ENCODE measurements at regions not wholly inside any gene's neighbourhood (a gene's known extent, or its start where the extent isn't known, plus 50 kb on each side); places are given as distances from the start of the nearest gene placed in this dataset.

DNA sequence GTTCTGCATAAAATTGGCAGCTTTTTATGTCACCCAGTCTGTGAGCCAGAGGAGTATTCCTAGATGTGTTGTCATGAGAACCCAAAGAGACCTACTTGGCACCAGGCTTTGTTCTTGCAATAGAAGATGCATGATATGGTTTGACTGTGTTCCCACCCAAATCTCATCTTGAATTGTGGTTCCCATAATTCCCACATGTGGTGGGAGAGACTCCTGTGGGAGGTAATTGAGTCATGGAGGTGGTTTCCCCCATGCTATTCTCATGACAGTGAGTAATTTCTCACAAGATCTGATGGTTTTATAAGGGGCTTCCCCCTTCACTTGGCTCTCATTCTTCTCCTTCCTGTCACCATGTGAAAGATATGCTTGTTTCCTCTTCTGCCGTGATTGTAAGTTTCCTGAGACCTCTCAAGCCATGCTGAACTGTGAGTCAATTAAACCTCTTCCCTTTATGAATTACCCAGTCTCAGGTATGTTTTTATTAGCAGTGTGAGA lies 572.0 kb upstream of the ATP2B1 start:
- Histone ChIP-seq H3K27me3 (replicated peaks in 1 of 7) (no peaks in the 10 kb centered on the region), H3K4me1 (peaks cover 0 to 9% (median 0%) of the 10 kb centered on the region in 6 donors), H3K27ac (peak overlapping the region in 1 of 8 donors; percentile 15), H3K9me3 (peaks cover 0 to 28% (median 23%) of the 10 kb centered on the region in 8 donors), H3K36me3 (no peaks in the 10 kb centered on the region), H3K4me3 (no peak overlapping the region)
- 4 to 10% (median 5%) methylated on average over 1 of the region's 1 CpG for WGBS, 5 donors
- intact Hi-C loops (cut with DNase I; ENCODE audit: low total_unique reads), result no loop called here
- no peak for DNase-seq
- no peak for TF ChIP-seq POLR2AphosphoS5 (IDR thresholded peaks at IDR 0.05)
- TF ChIP-seq POLR2A (IDR thresholded peaks at IDR 0.05), result no peak
- TF ChIP-seq, protein P1, sequence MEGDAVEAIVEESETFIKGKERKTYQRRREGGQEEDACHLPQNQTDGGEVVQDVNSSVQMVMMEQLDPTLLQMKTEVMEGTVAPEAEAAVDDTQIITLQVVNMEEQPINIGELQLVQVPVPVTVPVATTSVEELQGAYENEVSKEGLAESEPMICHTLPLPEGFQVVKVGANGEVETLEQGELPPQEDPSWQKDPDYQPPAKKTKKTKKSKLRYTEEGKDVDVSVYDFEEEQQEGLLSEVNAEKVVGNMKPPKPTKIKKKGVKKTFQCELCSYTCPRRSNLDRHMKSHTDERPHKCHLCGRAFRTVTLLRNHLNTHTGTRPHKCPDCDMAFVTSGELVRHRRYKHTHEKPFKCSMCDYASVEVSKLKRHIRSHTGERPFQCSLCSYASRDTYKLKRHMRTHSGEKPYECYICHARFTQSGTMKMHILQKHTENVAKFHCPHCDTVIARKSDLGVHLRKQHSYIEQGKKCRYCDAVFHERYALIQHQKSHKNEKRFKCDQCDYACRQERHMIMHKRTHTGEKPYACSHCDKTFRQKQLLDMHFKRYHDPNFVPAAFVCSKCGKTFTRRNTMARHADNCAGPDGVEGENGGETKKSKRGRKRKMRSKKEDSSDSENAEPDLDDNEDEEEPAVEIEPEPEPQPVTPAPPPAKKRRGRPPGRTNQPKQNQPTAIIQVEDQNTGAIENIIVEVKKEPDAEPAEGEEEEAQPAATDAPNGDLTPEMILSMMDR (IDR thresholded peaks at IDR 0.05 in 8 of 11, conservative IDR thresholded peaks at IDR 0.05 in 3 of 11), result no peak

DNA sequence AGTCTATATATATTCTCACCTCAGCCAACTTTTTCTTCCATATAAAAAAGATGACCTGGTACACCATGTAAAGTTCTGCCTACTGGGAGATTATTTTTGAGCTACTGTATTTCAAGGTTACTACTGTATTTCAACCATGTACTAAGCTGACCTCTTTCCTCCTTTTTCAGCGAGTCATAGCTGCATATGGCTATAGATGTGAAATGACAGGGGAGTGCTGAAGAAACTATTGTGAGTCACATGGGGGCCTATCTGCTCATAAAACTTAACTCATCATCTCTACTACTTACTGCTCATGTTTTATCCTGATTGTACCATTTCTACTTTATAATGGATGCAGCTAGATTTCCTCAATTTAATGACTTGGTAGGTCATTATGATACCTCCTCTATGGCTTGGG lies 571.4 kb upstream of the ATP2B1 start:
- 67 to 89% (median 74%) methylated on average over 1 of the region's 1 CpG for WGBS, 5 donors

DNA sequence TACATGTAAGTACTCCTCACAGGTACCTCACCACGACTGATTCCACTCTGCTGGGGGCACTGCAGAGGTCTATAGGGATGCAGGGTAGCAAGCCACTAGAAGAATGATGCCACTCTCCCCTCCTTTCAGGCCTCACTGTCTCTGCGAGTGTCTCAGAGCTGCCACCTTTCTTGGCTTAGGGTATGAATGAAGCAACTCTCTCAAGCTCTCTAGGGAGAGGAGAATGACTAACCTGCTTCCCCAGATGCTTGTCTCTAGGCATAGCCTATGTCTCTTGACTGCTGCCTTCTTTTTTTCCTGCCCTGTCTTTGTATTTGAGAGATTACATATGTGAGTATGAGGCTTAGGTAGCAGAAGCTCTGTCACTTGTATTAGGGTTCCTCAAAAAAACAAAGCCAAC lies 566.5 kb upstream of the ATP2B1 start:
- no peak for TF ChIP-seq POLR2A (IDR thresholded peaks at IDR 0.05)
- TF ChIP-seq, protein P1 (IDR thresholded peaks at IDR 0.05 in 8 of 11, conservative IDR thresholded peaks at IDR 0.05 in 3 of 11), result no peak
- no peak for TF ChIP-seq POLR2AphosphoS5 (IDR thresholded peaks at IDR 0.05)
- 55 to 87% (median 73%) methylated on average over 2 of the region's 2 CpGs for WGBS, 5 donors
- no peaks in the 10 kb centered on the region for H3K27me3 ChIP-seq (replicated peaks in 1 of 7)
- intact Hi-C loops (cut with DNase I; ENCODE audit: low total_unique reads), result no loop called here
- H3K27ac ChIP-seq, result no peak overlapping the region
- no peak overlapping the region for H3K4me3 ChIP-seq
- no peaks in the 10 kb centered on the region for H3K9me3 ChIP-seq
- no peak for DNase-seq
- no peaks in the 10 kb centered on the region for H3K36me3 ChIP-seq
- H3K4me1 ChIP-seq, result no peaks in the 10 kb centered on the region

More for the DNA sequence above, 571.4 kb upstream of the ATP2B1 start:
- intact Hi-C loops (cut with DNase I; ENCODE audit: low total_unique reads), result no loop called here
- Histone ChIP-seq H3K27ac (peak overlapping the region in 1 of 8 donors; percentile 15), H3K36me3 (no peaks in the 10 kb centered on the region), H3K9me3 (peaks cover 0 to 28% (median 23%) of the 10 kb centered on the region in 8 donors), H3K4me1 (peaks cover 0 to 9% (median 0%) of the 10 kb centered on the region in 6 donors), H3K4me3 (no peak overlapping the region), H3K27me3 (replicated peaks in 1 of 7) (no peaks in the 10 kb centered on the region)
- TF ChIP-seq POLR2A (IDR thresholded peaks at IDR 0.05) (no peak), POLR2AphosphoS5 (IDR thresholded peaks at IDR 0.05) (no peak)
- TF ChIP-seq, protein P1 (IDR thresholded peaks at IDR 0.05 in 8 of 11, conservative IDR thresholded peaks at IDR 0.05 in 3 of 11), result no peak
- no peak for DNase-seq

DNA sequence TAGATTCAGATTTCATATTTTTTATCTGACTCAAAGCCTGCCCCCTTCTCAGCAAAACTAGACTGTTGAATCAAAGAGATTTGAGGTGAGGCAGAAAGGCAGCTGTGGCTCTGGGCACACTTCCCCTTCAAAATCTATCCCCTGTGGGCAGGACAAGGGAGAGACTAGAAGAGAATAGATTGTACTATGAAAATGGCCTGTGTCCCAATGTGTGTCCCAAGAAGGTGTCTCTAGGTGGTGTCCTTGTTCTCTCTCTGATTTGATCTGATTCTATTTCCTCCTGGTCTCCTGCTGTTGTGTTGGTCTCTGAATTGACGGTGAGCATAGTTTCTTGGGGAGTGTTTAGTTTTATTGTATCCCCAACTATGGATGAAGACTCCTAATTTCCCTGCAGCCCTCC lies 565.8 kb upstream of the ATP2B1 start:
- TF ChIP-seq POLR2A (IDR thresholded peaks at IDR 0.05) (no peak), POLR2AphosphoS5 (IDR thresholded peaks at IDR 0.05) (no peak)
- TF ChIP-seq, protein P1 (IDR thresholded peaks at IDR 0.05 in 8 of 11, conservative IDR thresholded peaks at IDR 0.05 in 3 of 11), result no peak
- H3K4me3 ChIP-seq, result no peak overlapping the region
- no peak for DNase-seq

More for the DNA sequence above, 565.8 kb upstream of the ATP2B1 start:
- Histone ChIP-seq H3K4me1 (no peaks in the 10 kb centered on the region), H3K9me3 (no peaks in the 10 kb centered on the region), H3K27me3 (replicated peaks in 1 of 7) (no peaks in the 10 kb centered on the region), H3K36me3 (no peaks in the 10 kb centered on the region), H3K27ac (no peak overlapping the region)
- intact Hi-C loops (cut with DNase I; ENCODE audit: low total_unique reads), result no loop called here
- WGBS, 5 donors, result 77 to 97% (median 91%) methylated on average over 1 of the region's 1 CpG

Measured in spleen (tissue), 11 donors.